ENCODE measurements at regions not wholly inside any gene's neighbourhood (a gene's known extent, or its start where the extent isn't known, plus 50 kb on each side); places are given as distances from the start of the nearest gene placed in this dataset.
"Not testable (repeated sequence)": the region's sequence is repeated elsewhere in the genome, so short reads cannot be mapped to it uniquely, and the experiment has no call there.

GRCh38 chr5:56631719-56632118, 183.6 kb upstream of the MAP3K1 start:
- no peak overlapping the region for H3K9ac ChIP-seq (ENCODE audit: low read length)
- no peak overlapping the region for H3K4me2 ChIP-seq (ENCODE audit: low read length)
- no peak overlapping the region for H3K4me3 ChIP-seq (ENCODE audit: low read length)
- H3K9me3 ChIP-seq (ENCODE audit: low read length): no peaks in the 10 kb centered on the region
- no peaks in the 10 kb centered on the region for H4K20me1 ChIP-seq (ENCODE audit: insufficient read depth)
- no peak for TF ChIP-seq RAD21 (conservative IDR thresholded peaks at IDR 0.05)
- TF ChIP-seq MXI1 (conservative IDR thresholded peaks at IDR 0.05; ENCODE audit: poor library complexity, severe bottlenecking): no peak
- no peaks in the 10 kb centered on the region for H3F3A ChIP-seq (ENCODE audit: insufficient read depth, low read length, poor library complexity, severe bottlenecking)
- H3K27ac ChIP-seq (ENCODE audit: low read length): no peak overlapping the region
- H2AFZ ChIP-seq (ENCODE audit: low read depth, low read length): no peak overlapping the region
- H3K79me2 ChIP-seq (replicated peaks; ENCODE audit: insufficient read depth, low read length): no peaks in the 10 kb centered on the region
- H3K27me3 ChIP-seq (ENCODE audit: insufficient read depth, low read depth, low read length): no peaks in the 10 kb centered on the region
- no peaks in the 10 kb centered on the region for H3K9me2 ChIP-seq (ENCODE audit: insufficient read depth, low read length)
- H3K36me3 ChIP-seq (ENCODE audit: insufficient read depth, low read length): no peaks in the 10 kb centered on the region

GRCh38 chr5:56628616-56629015, 186.7 kb upstream of the MAP3K1 start:
- H4K20me1 ChIP-seq (ENCODE audit: insufficient read depth); H3K4me2 ChIP-seq (ENCODE audit: low read length); H3K9ac ChIP-seq (ENCODE audit: low read length); H3F3A ChIP-seq (ENCODE audit: insufficient read depth, low read length, poor library complexity, severe bottlenecking); H3K27me3 ChIP-seq (ENCODE audit: insufficient read depth, low read depth, low read length); H2AFZ ChIP-seq (ENCODE audit: low read depth, low read length); H3K36me3 ChIP-seq (ENCODE audit: insufficient read depth, low read length); H3K4me3 ChIP-seq (ENCODE audit: low read length); H3K27ac ChIP-seq (ENCODE audit: low read length); H3K9me2 ChIP-seq (ENCODE audit: insufficient read depth, low read length); H3K79me2 ChIP-seq (replicated peaks; ENCODE audit: insufficient read depth, low read length); H3K9me3 ChIP-seq (ENCODE audit: low read length): not testable (repeated sequence)

- Histone ChIP-seq H3K27ac (ENCODE audit: low read length) (no peak overlapping the region), H3F3A (ENCODE audit: insufficient read depth, low read length, poor library complexity, severe bottlenecking) (no peaks in the 10 kb centered on the region), H4K20me1 (ENCODE audit: insufficient read depth) (no peaks in the 10 kb centered on the region), H3K9me3 (ENCODE audit: low read length) (no peaks in the 10 kb centered on the region), H3K4me3 (ENCODE audit: low read length) (no peak overlapping the region), H2AFZ (ENCODE audit: low read depth, low read length) (no peak overlapping the region), H3K27me3 (ENCODE audit: insufficient read depth, low read depth, low read length) (no peaks in the 10 kb centered on the region), H3K9me2 (ENCODE audit: insufficient read depth, low read length) (no peaks in the 10 kb centered on the region), H3K79me2 (replicated peaks; ENCODE audit: insufficient read depth, low read length) (no peaks in the 10 kb centered on the region), H3K4me2 (ENCODE audit: low read length) (no peak overlapping the region), H3K9ac (ENCODE audit: low read length) (no peak overlapping the region), H3K36me3 (ENCODE audit: insufficient read depth, low read length) (no peaks in the 10 kb centered on the region)
- TF ChIP-seq EZH2 (IDR thresholded peaks at IDR 0.05; ENCODE audit: borderline replicate concordance, insufficient read depth, low read length, poor library complexity, severe bottlenecking) (no peak), EP300 (conservative IDR thresholded peaks at IDR 0.05; ENCODE audit: poor library complexity, severe bottlenecking) (no peak), MXI1 (conservative IDR thresholded peaks at IDR 0.05; ENCODE audit: poor library complexity, severe bottlenecking) (no peak), REST (IDR thresholded peaks at IDR 0.05; ENCODE audit: borderline replicate concordance) (no peak), CTCF (IDR thresholded peaks at IDR 0.05; ENCODE audit: poor library complexity, severe bottlenecking) (no peak), RAD21 (conservative IDR thresholded peaks at IDR 0.05) (no peak), SMC3 (conservative IDR thresholded peaks at IDR 0.05; ENCODE audit: poor library complexity) (no peak), POLR2AphosphoS5 (IDR thresholded peaks at IDR 0.05) (no peak), TAF1 (IDR thresholded peaks at IDR 0.05; ENCODE audit: low read depth) (no peak)
Measured at GRCh38 chr5:56625541-56625940, 189.8 kb upstream of the MAP3K1 start.
